DND-41 (cell line): ENCODE measurements at regions not wholly inside any gene's neighbourhood (a gene's known extent, or its start where the extent isn't known, plus 50 kb on each side); places are given as distances from the start of the nearest gene placed in this dataset.

Source experiments
- ATAC-seq: fragments of 200-7000 bp; cut with Tn5 transposase; 3 replicates; pipeline ENCODE4 v1.9.1; 2021; ENCODE audit warnings: low read depth; ENCODE audit not compliant: insufficient read depth
- DNase-seq: peaks from one replicate; pipeline ENCODE4 v3.0.0-alpha.2; 2020
- H2AFZ ChIP-seq: 2 replicates; pipeline ENCODE4 v1.6.0; 2012; ENCODE audit warnings: low read depth, low read length
- H3K27ac ChIP-seq: 2 replicates; pipeline ENCODE4 v1.5.1; 2012; ENCODE audit warnings: low read length, inconsistent platforms
- H3K27me3 ChIP-seq: fragments of 200-600 bp; sonication (generic); 2 replicates; pipeline ENCODE4 v1.6.0; 2012; ENCODE audit warnings: low read length, mild to moderate bottlenecking, inconsistent platforms; ENCODE audit not compliant: insufficient read depth, poor library complexity
- H3K36me3 ChIP-seq: 2 replicates; pipeline ENCODE4 v1.5.1; 2012; ENCODE audit warnings: low read length, inconsistent platforms; ENCODE audit not compliant: insufficient read depth
- H3K4me1 ChIP-seq: 2 replicates; pipeline ENCODE4 v1.5.1; 2012; ENCODE audit warnings: mild to moderate bottlenecking, low read length; ENCODE audit not compliant: insufficient read depth
- H3K4me2 ChIP-seq: 2 replicates; pipeline ENCODE4 v1.6.0; 2012; ENCODE audit warnings: mild to moderate bottlenecking, moderate library complexity, low read length, inconsistent platforms; ENCODE audit not compliant: insufficient read depth
- H3K4me3 ChIP-seq, 2 experiments: fragments of 200-600 bp in 1 of 2; shearing (Covaris generic) in 1 of 2; 2 replicates each; pipeline ENCODE4 v1.5.1; 2012 to 2016; ENCODE audit warnings: inconsistent platforms in 2 of 2, low read length in 2 of 2, mild to moderate bottlenecking in 2 of 2, low read depth in 1 of 2, moderate library complexity in 1 of 2
- H3K79me2 ChIP-seq: 2 replicates; pipeline ENCODE4 v1.6.0; 2012; ENCODE audit warnings: low read length, inconsistent platforms; ENCODE audit not compliant: insufficient read depth
- H3K9ac ChIP-seq: 2 replicates; pipeline ENCODE4 v1.6.0; 2012; ENCODE audit warnings: low read depth, mild to moderate bottlenecking, inconsistent platforms, low read length, moderate library complexity
- H3K9me3 ChIP-seq: 2 replicates; pipeline ENCODE4 v1.5.1; 2012; ENCODE audit warnings: low read length, moderate library complexity, mild to moderate bottlenecking, inconsistent platforms; ENCODE audit not compliant: insufficient read depth, severe bottlenecking
- H4K20me1 ChIP-seq: 2 replicates; pipeline ENCODE4 v1.6.0; 2012; ENCODE audit warnings: low read length; ENCODE audit not compliant: insufficient read depth
- EZH2 ChIP-seq: IDR thresholded peaks from 3 replicates; pipeline ENCODE4 v1.6.1; 2012; ENCODE audit warnings: borderline replicate concordance, low read depth, mild to moderate bottlenecking, moderate library complexity, low read length, inconsistent platforms; ENCODE audit not compliant: severe bottlenecking
- TF ChIP-seq, protein P1 (sequence below): IDR thresholded peaks from 2 replicates; pipeline ENCODE4 v1.5.1; 2012; ENCODE audit warnings: borderline replicate concordance, low read length, moderate library complexity, mild to moderate bottlenecking; ENCODE audit not compliant: poor library complexity, severe bottlenecking; ENCODE audit errors: extremely low read depth

DNA sequence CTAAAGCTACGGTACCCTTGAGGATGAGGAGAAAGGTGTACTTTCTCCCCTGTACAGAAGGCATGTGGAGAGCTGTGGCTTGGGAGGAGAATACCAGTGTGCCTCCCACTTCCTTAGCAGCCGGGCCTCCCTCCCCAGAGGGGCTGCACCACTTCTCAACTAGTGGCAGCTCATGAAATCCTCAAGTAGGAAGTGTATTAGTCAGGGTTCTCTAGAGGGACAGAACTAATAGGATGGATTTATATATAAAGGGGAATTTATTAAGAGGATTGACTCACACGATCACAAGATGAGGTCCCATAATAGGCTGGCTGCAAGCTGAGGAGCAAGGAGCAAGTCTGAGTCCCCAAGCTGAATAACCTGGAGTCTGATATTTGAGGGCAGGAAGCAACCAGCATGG is 53.1 kb upstream of the PPP2R5A start:
- ATAC-seq: peak; percentile 68; the same call in 2 of the 3 replicates
- peak; percentile 22 for DNase-seq
- Histone ChIP-seq H3K9ac (no peak overlapping the region), H4K20me1 (no peaks in the 10 kb centered on the region), H3K9me3 (peaks cover 2% of the 10 kb centered on the region), H3K4me3 (no peak overlapping the region), H3K4me1 (no peaks in the 10 kb centered on the region), H2AFZ (no peak overlapping the region), H3K79me2 (no peaks in the 10 kb centered on the region), H3K27me3 (no peaks in the 10 kb centered on the region), H3K27ac (no peak overlapping the region), H3K4me2 (no peak overlapping the region), H3K36me3 (no peaks in the 10 kb centered on the region)
- TF ChIP-seq, protein P1, sequence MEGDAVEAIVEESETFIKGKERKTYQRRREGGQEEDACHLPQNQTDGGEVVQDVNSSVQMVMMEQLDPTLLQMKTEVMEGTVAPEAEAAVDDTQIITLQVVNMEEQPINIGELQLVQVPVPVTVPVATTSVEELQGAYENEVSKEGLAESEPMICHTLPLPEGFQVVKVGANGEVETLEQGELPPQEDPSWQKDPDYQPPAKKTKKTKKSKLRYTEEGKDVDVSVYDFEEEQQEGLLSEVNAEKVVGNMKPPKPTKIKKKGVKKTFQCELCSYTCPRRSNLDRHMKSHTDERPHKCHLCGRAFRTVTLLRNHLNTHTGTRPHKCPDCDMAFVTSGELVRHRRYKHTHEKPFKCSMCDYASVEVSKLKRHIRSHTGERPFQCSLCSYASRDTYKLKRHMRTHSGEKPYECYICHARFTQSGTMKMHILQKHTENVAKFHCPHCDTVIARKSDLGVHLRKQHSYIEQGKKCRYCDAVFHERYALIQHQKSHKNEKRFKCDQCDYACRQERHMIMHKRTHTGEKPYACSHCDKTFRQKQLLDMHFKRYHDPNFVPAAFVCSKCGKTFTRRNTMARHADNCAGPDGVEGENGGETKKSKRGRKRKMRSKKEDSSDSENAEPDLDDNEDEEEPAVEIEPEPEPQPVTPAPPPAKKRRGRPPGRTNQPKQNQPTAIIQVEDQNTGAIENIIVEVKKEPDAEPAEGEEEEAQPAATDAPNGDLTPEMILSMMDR: no peak
- no peak for TF ChIP-seq EZH2

DNA sequence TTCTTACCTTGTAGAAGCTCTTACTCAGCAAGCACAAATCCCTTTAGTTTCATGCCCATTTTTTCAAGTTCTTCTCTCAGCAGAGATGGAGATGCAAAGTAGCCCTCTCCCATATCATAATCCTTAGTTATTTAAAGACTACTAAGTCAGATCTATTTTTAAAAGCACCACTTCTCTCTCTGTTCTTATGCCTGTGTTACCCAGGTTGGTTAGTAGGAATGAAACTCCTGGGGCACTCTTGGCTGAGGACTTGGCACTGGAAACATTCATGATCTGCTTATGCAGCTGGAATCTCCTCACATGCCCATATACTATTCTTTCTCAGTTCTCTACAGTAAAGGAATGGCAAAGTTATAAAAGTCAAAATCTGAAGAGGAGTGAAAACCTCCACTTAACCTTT is 51.9 kb upstream of the PPP2R5A start:
- DNase-seq: no peak
- Histone ChIP-seq H3K79me2 (no peaks in the 10 kb centered on the region), H2AFZ (no peak overlapping the region), H3K36me3 (no peaks in the 10 kb centered on the region), H3K4me3 (no peak overlapping the region), H4K20me1 (no peaks in the 10 kb centered on the region), H3K4me2 (no peak overlapping the region), H3K27ac (no peak overlapping the region), H3K4me1 (no peaks in the 10 kb centered on the region), H3K27me3 (no peaks in the 10 kb centered on the region), H3K9me3 (peaks cover 2% of the 10 kb centered on the region), H3K9ac (no peak overlapping the region)
- TF ChIP-seq EZH2: no peak
- TF ChIP-seq, protein P1: no peak
- ATAC-seq: no peak

DNA sequence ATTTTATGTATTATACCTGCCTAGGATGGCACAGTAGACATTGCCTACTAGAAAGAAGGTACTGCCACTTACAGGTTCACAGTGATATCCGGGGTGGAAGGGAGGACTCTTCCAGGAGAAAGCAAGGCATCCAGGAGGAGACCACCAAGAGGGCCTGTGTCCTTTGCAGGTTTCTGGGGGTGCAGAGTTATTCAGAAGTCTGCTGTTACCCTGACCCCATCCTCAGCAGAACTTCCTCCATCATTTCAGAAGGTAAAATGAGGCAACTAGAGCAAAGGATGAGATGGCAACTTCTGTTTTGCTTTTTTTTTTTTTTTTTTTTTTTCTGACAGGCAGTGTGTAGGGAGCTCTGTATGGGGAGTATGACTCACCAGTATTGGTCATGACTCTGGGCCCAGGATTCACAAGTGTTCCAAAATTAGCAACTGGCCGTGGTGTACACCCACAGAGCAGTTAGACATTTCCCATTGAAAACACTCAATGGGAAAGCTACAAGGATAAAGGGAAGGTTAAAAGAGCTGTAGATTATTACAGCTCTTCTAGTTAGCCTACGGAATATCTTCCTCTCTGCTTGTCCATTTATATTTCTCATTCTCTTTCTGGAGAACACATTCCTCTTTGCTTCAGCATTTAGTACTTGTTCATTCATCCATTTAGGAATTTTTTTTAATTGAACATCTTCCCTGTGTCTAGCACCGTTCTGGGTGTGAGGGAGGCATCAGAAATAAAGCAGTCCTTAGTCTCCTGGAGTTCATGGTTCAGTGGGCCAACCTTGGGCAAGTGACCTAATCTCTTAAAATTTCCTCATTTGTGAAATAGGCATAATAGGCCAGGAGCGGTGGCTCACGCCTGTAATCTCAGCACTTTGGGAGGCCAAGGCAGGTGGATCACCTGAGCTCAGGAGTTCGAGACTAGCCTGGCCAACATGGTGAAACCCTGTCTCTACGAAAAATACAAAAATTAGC is 50.5 kb upstream of the PPP2R5A start:
- H3K36me3 ChIP-seq: no peaks in the 10 kb centered on the region
- no peaks in the 10 kb centered on the region for H3K4me1 ChIP-seq
- no peak overlapping the region for H2AFZ ChIP-seq
- no peaks in the 10 kb centered on the region for H3K27me3 ChIP-seq
- H3K4me3 ChIP-seq: no peak overlapping the region
- peaks cover 2% of the 10 kb centered on the region for H3K9me3 ChIP-seq
- H4K20me1 ChIP-seq: no peaks in the 10 kb centered on the region
- H3K4me2 ChIP-seq: no peak overlapping the region
- H3K9ac ChIP-seq: no peak overlapping the region
- DNase-seq (no peak), ATAC-seq (no peak)
- H3K27ac ChIP-seq: no peak overlapping the region
- TF ChIP-seq, protein P1: no peak
- TF ChIP-seq EZH2: no peak
- H3K79me2 ChIP-seq: no peaks in the 10 kb centered on the region
